ENCODE measurements at regions not wholly inside any gene's neighbourhood (a gene's known extent, or its start where the extent isn't known, plus 50 kb on each side); places are given as distances from the start of the nearest gene placed in this dataset.

DNA sequence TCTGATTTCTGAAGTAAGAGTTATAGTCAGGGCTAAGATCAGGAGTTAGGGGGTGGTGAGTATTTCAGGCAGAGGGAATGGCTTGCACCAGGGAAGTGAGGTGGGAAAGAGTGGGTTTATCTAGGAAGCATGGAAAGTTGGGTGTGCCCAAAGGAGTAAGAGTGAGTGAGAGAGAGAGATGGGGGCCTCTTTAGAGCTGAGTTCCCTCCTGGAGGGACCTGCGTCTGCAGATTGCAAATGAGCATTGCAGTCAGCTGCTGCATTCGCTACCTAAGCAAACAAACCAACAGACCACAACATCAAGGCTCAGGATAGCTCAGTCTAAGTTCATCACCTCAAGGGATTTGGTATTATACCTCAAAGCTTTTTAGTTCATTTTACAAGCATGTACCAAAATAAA, 405.8 kb downstream of the FGF9 start:
- TF ChIP-seq POLR2A (IDR thresholded peaks at IDR 0.05) = no peak
- TF ChIP-seq, protein P1, sequence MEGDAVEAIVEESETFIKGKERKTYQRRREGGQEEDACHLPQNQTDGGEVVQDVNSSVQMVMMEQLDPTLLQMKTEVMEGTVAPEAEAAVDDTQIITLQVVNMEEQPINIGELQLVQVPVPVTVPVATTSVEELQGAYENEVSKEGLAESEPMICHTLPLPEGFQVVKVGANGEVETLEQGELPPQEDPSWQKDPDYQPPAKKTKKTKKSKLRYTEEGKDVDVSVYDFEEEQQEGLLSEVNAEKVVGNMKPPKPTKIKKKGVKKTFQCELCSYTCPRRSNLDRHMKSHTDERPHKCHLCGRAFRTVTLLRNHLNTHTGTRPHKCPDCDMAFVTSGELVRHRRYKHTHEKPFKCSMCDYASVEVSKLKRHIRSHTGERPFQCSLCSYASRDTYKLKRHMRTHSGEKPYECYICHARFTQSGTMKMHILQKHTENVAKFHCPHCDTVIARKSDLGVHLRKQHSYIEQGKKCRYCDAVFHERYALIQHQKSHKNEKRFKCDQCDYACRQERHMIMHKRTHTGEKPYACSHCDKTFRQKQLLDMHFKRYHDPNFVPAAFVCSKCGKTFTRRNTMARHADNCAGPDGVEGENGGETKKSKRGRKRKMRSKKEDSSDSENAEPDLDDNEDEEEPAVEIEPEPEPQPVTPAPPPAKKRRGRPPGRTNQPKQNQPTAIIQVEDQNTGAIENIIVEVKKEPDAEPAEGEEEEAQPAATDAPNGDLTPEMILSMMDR (IDR thresholded peaks at IDR 0.05 in 4 of 5, conservative IDR thresholded peaks at IDR 0.05 in 1 of 5) = no peak

All from gastrocnemius medialis (tissue), 4 donors.